DOHH2 (cell line): ENCODE measurements at regions not wholly inside any gene's neighbourhood (a gene's known extent, or its start where the extent isn't known, plus 50 kb on each side); places are given as distances from the start of the nearest gene placed in this dataset.

Source experiments
- H3F3A ChIP-seq: fragments of 200-600 bp; sonication (generic), shearing (Covaris generic); 2 replicates; pipeline ENCODE4 v1.6.0; 2016; ENCODE audit warnings: antibody characterized with exemption, mild to moderate bottlenecking; ENCODE audit not compliant: control insufficient read depth, insufficient read depth
- H3K27ac ChIP-seq: fragments of 200-600 bp; sonication (generic); 2 replicates; pipeline ENCODE4 v1.5.1; 2014; ENCODE audit warnings: low read depth, mild to moderate bottlenecking, low read length, moderate library complexity
- H3K27me3 ChIP-seq: fragments of 200-600 bp; sonication (generic); 2 replicates; pipeline ENCODE4 v1.6.1; 2014; ENCODE audit warnings: mild to moderate bottlenecking, low read length, mixed read lengths; ENCODE audit not compliant: control insufficient read depth
- H3K36me3 ChIP-seq: fragments of 200-600 bp; sonication (generic); 2 replicates; pipeline ENCODE4 v1.6.1; 2014; ENCODE audit warnings: mild to moderate bottlenecking, low read length, moderate library complexity, mixed read lengths; ENCODE audit not compliant: control insufficient read depth
- H3K4me1 ChIP-seq: fragments of 200-600 bp; sonication (generic); 2 replicates; pipeline ENCODE4 v1.6.1; 2014; ENCODE audit warnings: mild to moderate bottlenecking, low read length, mixed read lengths; ENCODE audit not compliant: control insufficient read depth
- H3K4me2 ChIP-seq: fragments of 200-600 bp; sonication (generic); 2 replicates; pipeline ENCODE4 v1.6.0; 2014; ENCODE audit warnings: mild to moderate bottlenecking, low read length, moderate library complexity
- H3K4me3 ChIP-seq: fragments of 200-600 bp; sonication (generic); 2 replicates; pipeline ENCODE4 v1.5.1; 2014; ENCODE audit warnings: mild to moderate bottlenecking, low read length, mixed read lengths
- H3K79me2 ChIP-seq: fragments of 200-600 bp; sonication (generic); 2 replicates; pipeline ENCODE4 v1.6.1; 2014; ENCODE audit warnings: mild to moderate bottlenecking, low read length, mixed read lengths; ENCODE audit not compliant: control insufficient read depth
- H3K9me2 ChIP-seq: fragments of 200-600 bp; sonication (generic); replicated peaks from 2 replicates; pipeline ENCODE4 v1.6.1; 2014; ENCODE audit warnings: mild to moderate bottlenecking, low read length, mixed read lengths; ENCODE audit not compliant: control insufficient read depth
- H3K9me3 ChIP-seq: fragments of 200-600 bp; sonication (generic); 2 replicates; pipeline ENCODE4 v1.6.1; 2014; ENCODE audit warnings: antibody characterized with exemption, low read length, mixed read lengths; ENCODE audit not compliant: control insufficient read depth, insufficient read depth
- H4K20me1 ChIP-seq: fragments of 200-600 bp; sonication (generic); 2 replicates; pipeline ENCODE4 v1.6.0; 2014; ENCODE audit warnings: low read depth, mild to moderate bottlenecking, antibody characterized with exemption, low read length, moderate library complexity; ENCODE audit not compliant: control insufficient read depth, insufficient read depth
- CTCF ChIP-seq: fragments of 200-600 bp; sonication (generic); IDR thresholded peaks from one replicate; pipeline ENCODE4 v1.5.1; 2014; ENCODE audit warnings: antibody characterized with exemption, mild to moderate bottlenecking, low read depth, low read length; ENCODE audit not compliant: poor library complexity, severe bottlenecking
- EZH2phosphoT487 ChIP-seq: fragments of 200-600 bp; sonication (generic); IDR thresholded peaks from 2 replicates; pipeline ENCODE4 v1.6.1; 2017; ENCODE audit warnings: borderline replicate concordance, mild to moderate bottlenecking, antibody characterized with exemption, low read length, moderate library complexity, mixed read lengths

GRCh38 chr1:230544758-230545157, 97.5 kb upstream of the COG2 start:
- Histone ChIP-seq H4K20me1 (no peaks in the 10 kb centered on the region), H3K36me3 (no peaks in the 10 kb centered on the region)

DNA sequence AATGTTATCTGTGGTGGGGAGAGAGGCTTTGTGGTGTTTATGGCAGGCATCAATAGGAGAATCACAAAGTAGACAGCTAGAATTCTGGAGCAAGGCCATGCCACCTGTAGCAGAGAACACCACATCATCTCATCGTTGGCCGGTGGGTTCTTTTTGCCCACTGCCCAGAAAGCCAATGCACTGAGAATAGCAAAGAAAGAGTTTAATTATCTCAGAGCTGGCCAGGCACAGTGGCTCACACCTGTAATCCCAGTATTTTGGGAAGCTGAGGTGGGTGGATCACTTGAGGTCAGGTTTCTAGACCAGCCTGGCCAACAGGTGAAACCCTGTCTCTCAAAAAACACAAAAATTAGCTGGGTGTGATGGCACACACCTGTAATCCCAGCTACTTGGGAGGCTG, 99.2 kb upstream of the COG2 start:
- no peaks in the 10 kb centered on the region for H3K79me2 ChIP-seq
- TF ChIP-seq EZH2phosphoT487 (no peak), CTCF (no peak)
- H3K36me3 ChIP-seq: no peaks in the 10 kb centered on the region
- H3K9me3 ChIP-seq: no peaks in the 10 kb centered on the region
- no peaks in the 10 kb centered on the region for H3K27me3 ChIP-seq
- H3K4me1 ChIP-seq: no peaks in the 10 kb centered on the region
- H3K9me2 ChIP-seq: no peaks in the 10 kb centered on the region
- H4K20me1 ChIP-seq: no peaks in the 10 kb centered on the region
- no peak overlapping the region for H3K4me2 ChIP-seq
- no peak overlapping the region for H3K4me3 ChIP-seq
- H3F3A ChIP-seq: no peaks in the 10 kb centered on the region
- H3K27ac ChIP-seq: no peak overlapping the region

More at GRCh38 chr1:230544758-230545157, 97.5 kb upstream of the COG2 start:
- no peaks in the 10 kb centered on the region for H3K79me2 ChIP-seq
- no peaks in the 10 kb centered on the region; the same call in 1 of the 2 replicates for H3K27me3 ChIP-seq
- H3K9me2 ChIP-seq: no peaks in the 10 kb centered on the region
- H3K9me3 ChIP-seq: no peaks in the 10 kb centered on the region
- H3K4me3 ChIP-seq: no peak overlapping the region
- H3F3A ChIP-seq: no peaks in the 10 kb centered on the region
- TF ChIP-seq CTCF (no peak), EZH2phosphoT487 (no peak)
- H3K4me2 ChIP-seq: no peak overlapping the region
- no peak overlapping the region for H3K27ac ChIP-seq
- H3K4me1 ChIP-seq: no peaks in the 10 kb centered on the region

- no peak overlapping the region for H3K4me3 ChIP-seq
- H3K36me3 ChIP-seq: no peaks in the 10 kb centered on the region
- no peak overlapping the region for H3K4me2 ChIP-seq
- no peaks in the 10 kb centered on the region for H3K79me2 ChIP-seq
- H3K27me3 ChIP-seq: no peaks in the 10 kb centered on the region
- no peak for TF ChIP-seq CTCF
- no peak for TF ChIP-seq EZH2phosphoT487
- no peaks in the 10 kb centered on the region for H3F3A ChIP-seq
- no peaks in the 10 kb centered on the region for H3K4me1 ChIP-seq
- no peaks in the 10 kb centered on the region for H4K20me1 ChIP-seq
- no peak overlapping the region for H3K27ac ChIP-seq
- H3K9me3 ChIP-seq: no peaks in the 10 kb centered on the region
- H3K9me2 ChIP-seq: no peaks in the 10 kb centered on the region
These were observed 99.6 kb upstream of the COG2 start for GRCh38 chr1:230542681-230543080.

- H3K4me2 ChIP-seq: no peak overlapping the region
- TF ChIP-seq CTCF (no peak), EZH2phosphoT487 (no peak)
- H3K36me3 ChIP-seq: no peaks in the 10 kb centered on the region
- H3K79me2 ChIP-seq: no peaks in the 10 kb centered on the region
- H4K20me1 ChIP-seq: no peaks in the 10 kb centered on the region
- no peaks in the 10 kb centered on the region for H3K9me3 ChIP-seq
- no peaks in the 10 kb centered on the region for H3K4me1 ChIP-seq
- H3K27me3 ChIP-seq: no peaks in the 10 kb centered on the region
- no peaks in the 10 kb centered on the region for H3K9me2 ChIP-seq
- no peaks in the 10 kb centered on the region for H3F3A ChIP-seq
- no peak overlapping the region for H3K4me3 ChIP-seq
- no peak overlapping the region for H3K27ac ChIP-seq
These were observed 100.2 kb upstream of the COG2 start for GRCh38 chr1:230542054-230542453.
